Trophoblast cell (in vitro differentiated cells and primary cell): ENCODE measurements at regions not wholly inside any gene's neighbourhood (a gene's known extent, or its start where the extent isn't known, plus 50 kb on each side); places are given as distances from the start of the nearest gene placed in this dataset.

Experiments
- DNase-seq, 2 donors: peaks; one replicate each; pipeline ENCODE4 v3.0.0-alpha.2; 2016
- H2AFZ ChIP-seq: 2 replicates; pipeline ENCODE4 v1.6.1; 2013; ENCODE audit warnings: low read length, moderate library complexity, mild to moderate bottlenecking; ENCODE audit not compliant: insufficient read depth, poor library complexity
- H2AK5ac ChIP-seq: 2 replicates; pipeline ENCODE4 v1.6.1; 2013; ENCODE audit warnings: mild to moderate bottlenecking, low read length
- H2BK120ac ChIP-seq: 2 replicates; pipeline ENCODE4 v1.6.1; 2013; ENCODE audit warnings: low read length, mild to moderate bottlenecking, moderate library complexity; ENCODE audit not compliant: insufficient read depth, poor library complexity
- H2BK12ac ChIP-seq: 2 replicates; pipeline ENCODE4 v1.6.1; 2013; ENCODE audit warnings: mild to moderate bottlenecking, low read length, moderate library complexity
- H2BK5ac ChIP-seq: 2 replicates; pipeline ENCODE4 v1.6.1; 2013; ENCODE audit warnings: low read length, low read depth, moderate library complexity, mild to moderate bottlenecking; ENCODE audit not compliant: poor library complexity
- H3K14ac ChIP-seq: 2 replicates; pipeline ENCODE4 v1.6.1; 2013; ENCODE audit warnings: mild to moderate bottlenecking, low read length
- H3K18ac ChIP-seq: 2 replicates; pipeline ENCODE4 v1.6.1; 2013; ENCODE audit warnings: mild to moderate bottlenecking, low read length
- H3K23ac ChIP-seq: 2 replicates; pipeline ENCODE4 v1.6.1; 2013; ENCODE audit warnings: low read length
- H3K27ac ChIP-seq: 2 replicates; pipeline ENCODE4 v1.5.1; 2013; ENCODE audit warnings: low read depth, mild to moderate bottlenecking, inconsistent platforms, low read length, moderate library complexity
- H3K27me3 ChIP-seq: 2 replicates; pipeline ENCODE4 v1.6.1; 2013; ENCODE audit warnings: inconsistent platforms, mild to moderate bottlenecking, low read length, moderate library complexity; ENCODE audit not compliant: insufficient read depth
- H3K36me3 ChIP-seq, 2 experiments: 1 replicate in 1 of 2; 2 replicates in 1 of 2; pipeline ENCODE4 v1.6.1; 2013; ENCODE audit warnings: low read length in 2 of 2, mild to moderate bottlenecking in 2 of 2, moderate library complexity in 1 of 2; ENCODE audit not compliant: insufficient read depth in 2 of 2, control insufficient read depth in 1 of 2
- H3K4ac ChIP-seq: 2 replicates; pipeline ENCODE4 v1.6.1; 2013; ENCODE audit warnings: low read depth, mild to moderate bottlenecking, low read length, moderate library complexity
- H3K4me1 ChIP-seq, 2 experiments: 1 replicate in 1 of 2; 2 replicates in 1 of 2; pipeline ENCODE4 v1.6.1; 2013; ENCODE audit warnings: low read length in 2 of 2, mild to moderate bottlenecking in 2 of 2, moderate library complexity in 1 of 2; ENCODE audit not compliant: insufficient read depth in 2 of 2, control insufficient read depth in 1 of 2
- H3K4me2 ChIP-seq: 2 replicates; pipeline ENCODE4 v1.6.1; 2013; ENCODE audit warnings: inconsistent platforms, mild to moderate bottlenecking, low read length, moderate library complexity
- H3K4me3 ChIP-seq: 2 replicates; pipeline ENCODE4 v1.5.1; 2013; ENCODE audit warnings: mild to moderate bottlenecking, low read depth, low read length, inconsistent platforms
- H3K79me1 ChIP-seq: one replicate; pipeline ENCODE4 v1.6.1; 2013; ENCODE audit warnings: low read length
- H3K79me2 ChIP-seq: 2 replicates; pipeline ENCODE4 v1.6.1; 2013; ENCODE audit warnings: low read length, mild to moderate bottlenecking; ENCODE audit not compliant: control insufficient read depth, insufficient read depth, poor library complexity
- H3K9ac ChIP-seq: 2 replicates; pipeline ENCODE4 v1.6.1; 2013; ENCODE audit warnings: mild to moderate bottlenecking, low read length
- H3K9me3 ChIP-seq: 2 replicates; pipeline ENCODE4 v1.6.1; 2013; ENCODE audit warnings: low read depth, mild to moderate bottlenecking, control low read depth, inconsistent platforms, low read length; ENCODE audit not compliant: insufficient read depth
- H4K12ac ChIP-seq: 2 replicates; pipeline ENCODE4 v1.6.1; 2013; ENCODE audit warnings: low read depth, mild to moderate bottlenecking, low read length, moderate library complexity
- H4K8ac ChIP-seq: 2 replicates; pipeline ENCODE4 v1.6.1; 2013; ENCODE audit warnings: low read depth, mild to moderate bottlenecking, low read length, moderate library complexity
- H4K91ac ChIP-seq: one replicate; pipeline ENCODE4 v1.6.1; 2013; ENCODE audit warnings: low read depth, mild to moderate bottlenecking, low read length, moderate library complexity
- WGBS: extraction: QIAGEN DNeasy Blood & Tissue Kit; methylation state at CpG from one replicate; pipeline ENCODE4 v1.1.7; 2013; ENCODE audit warnings: missing lambda C conversion rate; ENCODE audit not compliant: insufficient read length, insufficient coverage; ENCODE audit errors: extremely low coverage; 5-methylcytosine and 5-hydroxymethylcytosine counted together

GRCh38 chr1:14404862-14405301 is 193.6 kb upstream of the KAZN start:
- no peak overlapping the region for H3K23ac ChIP-seq
- no peak overlapping the region for H2AFZ ChIP-seq
- H3K79me1 ChIP-seq: no peaks in the 10 kb centered on the region
- no CpG with 5 or more reads among the region's 1 CpG for WGBS
- no peak overlapping the region for H4K12ac ChIP-seq
- H2BK5ac ChIP-seq: no peak overlapping the region
- H3K27ac ChIP-seq: no peak overlapping the region
- H4K8ac ChIP-seq: no peak overlapping the region
- no peak overlapping the region for H2BK120ac ChIP-seq
- H2BK12ac ChIP-seq: no peak overlapping the region
- no peaks in the 10 kb centered on the region for H3K79me2 ChIP-seq
- no peak overlapping the region for H4K91ac ChIP-seq
- H3K36me3 ChIP-seq: no peaks in the 10 kb centered on the region
- H3K4me1 ChIP-seq: no peaks in the 10 kb centered on the region
- H3K18ac ChIP-seq: no peak overlapping the region
- H3K4me3 ChIP-seq: no peak overlapping the region
- no peak overlapping the region for H3K4me2 ChIP-seq
- no peaks in the 10 kb centered on the region for H3K27me3 ChIP-seq
- no peak overlapping the region for H3K4ac ChIP-seq
- no peak overlapping the region for H3K14ac ChIP-seq
- H3K9me3 ChIP-seq: no peaks in the 10 kb centered on the region
- no peak overlapping the region for H3K9ac ChIP-seq
- peak; percentile 7 to 88 for DNase-seq
- H2AK5ac ChIP-seq: no peak overlapping the region

- no peak overlapping the region for H3K4ac ChIP-seq
- H3K4me3 ChIP-seq: no peak overlapping the region
- H4K8ac ChIP-seq: no peak overlapping the region
- no peak overlapping the region for H2BK12ac ChIP-seq
- no peaks in the 10 kb centered on the region for H3K27me3 ChIP-seq
- no peak overlapping the region for H2AK5ac ChIP-seq
- no peaks in the 10 kb centered on the region for H3K79me1 ChIP-seq
- H2AFZ ChIP-seq: no peak overlapping the region
- H3K27ac ChIP-seq: no peak overlapping the region
- H3K79me2 ChIP-seq: no peaks in the 10 kb centered on the region
- no peak overlapping the region for H3K4me2 ChIP-seq
- no peak overlapping the region for H4K91ac ChIP-seq
- no peak overlapping the region for H4K12ac ChIP-seq
- H3K4me1 ChIP-seq: no peaks in the 10 kb centered on the region
- H3K14ac ChIP-seq: no peak overlapping the region
- H3K23ac ChIP-seq: no peak overlapping the region
- no peak overlapping the region for H3K9ac ChIP-seq
- no peak overlapping the region for H2BK120ac ChIP-seq
- no peak overlapping the region for H3K18ac ChIP-seq
- no peak overlapping the region for H2BK5ac ChIP-seq
- H3K9me3 ChIP-seq: peaks cover 3% of the 10 kb centered on the region
- no peaks in the 10 kb centered on the region for H3K36me3 ChIP-seq
- DNase-seq: no peak
Observed at GRCh38 chr1:14412235-14412634, 186.2 kb upstream of the KAZN start.

DNA sequence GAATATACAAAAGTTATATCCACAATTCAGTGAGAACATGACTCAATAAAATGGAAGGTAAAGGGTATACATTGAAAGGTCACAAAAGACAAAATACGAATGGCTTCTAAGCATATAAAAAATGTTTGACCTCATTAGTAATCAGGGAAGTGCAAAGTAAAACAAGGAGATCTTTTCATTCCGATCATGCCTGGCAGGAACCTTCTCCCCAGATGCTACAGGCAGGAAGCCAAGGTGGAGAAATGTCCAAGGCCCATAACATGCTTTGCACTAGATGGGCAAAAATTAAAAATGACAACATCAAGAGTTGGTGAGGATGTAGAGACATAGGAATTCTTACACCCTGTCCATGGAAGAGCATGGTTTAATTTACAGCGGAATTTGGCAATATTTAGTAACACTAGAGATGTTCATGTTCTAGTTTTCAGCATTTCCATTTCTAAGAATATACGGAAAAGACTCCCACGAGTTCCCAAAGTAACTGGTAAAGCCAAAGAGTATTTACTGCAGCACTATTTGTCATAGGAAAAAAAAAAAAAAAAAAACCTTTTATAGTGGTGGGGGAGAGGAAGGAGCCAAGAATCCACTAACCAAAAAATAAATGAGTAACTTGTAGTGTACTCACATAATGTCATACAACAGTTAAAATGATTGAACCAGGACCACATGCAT is 184.5 kb upstream of the KAZN start:
- Histone ChIP-seq H3K4me3 (no peak overlapping the region), H3K79me2 (no peaks in the 10 kb centered on the region), H3K4me2 (no peak overlapping the region), H2AK5ac (no peak overlapping the region), H3K4ac (no peak overlapping the region), H2AFZ (no peak overlapping the region), H2BK12ac (no peak overlapping the region), H2BK5ac (no peak overlapping the region), H4K12ac (no peak overlapping the region), H3K27me3 (no peaks in the 10 kb centered on the region), H3K18ac (no peak overlapping the region), H3K23ac (no peak overlapping the region), H2BK120ac (no peak overlapping the region), H3K9me3 (peaks cover 3% of the 10 kb centered on the region), H3K79me1 (no peaks in the 10 kb centered on the region), H3K4me1 (no peaks in the 10 kb centered on the region), H3K27ac (no peak overlapping the region), H3K14ac (no peak overlapping the region), H4K91ac (no peak overlapping the region), H4K8ac (no peak overlapping the region), H3K36me3 (no peaks in the 10 kb centered on the region), H3K9ac (no peak overlapping the region)
- DNase-seq: peak in 1 of 2 donors; percentile 25
- no CpG with 5 or more reads among the region's 5 CpGs for WGBS

DNA sequence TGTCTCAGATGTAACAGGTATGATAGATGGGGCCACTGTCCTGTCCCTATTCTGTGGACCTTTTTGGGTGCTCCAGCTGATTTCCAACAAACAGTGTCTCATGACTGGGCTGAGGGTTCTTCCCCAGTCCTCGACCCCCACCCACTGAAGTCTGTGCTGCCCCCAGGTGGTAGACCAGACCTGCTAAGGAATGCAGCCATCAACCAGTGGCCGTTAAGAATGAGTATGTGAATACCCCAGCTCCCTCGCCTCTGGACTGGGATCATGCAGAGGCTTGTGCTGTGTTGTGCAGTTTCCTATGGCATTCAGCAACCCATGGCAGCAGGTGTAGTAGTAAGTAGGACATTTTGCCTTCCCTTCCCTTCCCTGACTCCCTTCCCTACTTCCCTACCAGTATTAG is 183.1 kb upstream of the KAZN start:
- Histone ChIP-seq H3K4me1 (no peaks in the 10 kb centered on the region), H3K9ac (no peak overlapping the region), H4K91ac (no peak overlapping the region), H2BK5ac (no peak overlapping the region), H3K27ac (no peak overlapping the region), H3K4me3 (no peak overlapping the region), H2BK120ac (no peak overlapping the region), H3K4me2 (no peak overlapping the region), H3K27me3 (no peaks in the 10 kb centered on the region), H3K36me3 (no peaks in the 10 kb centered on the region), H3K9me3 (peaks cover 3% of the 10 kb centered on the region), H3K18ac (no peak overlapping the region), H4K8ac (no peak overlapping the region), H3K4ac (no peak overlapping the region), H2AFZ (no peak overlapping the region), H2BK12ac (no peak overlapping the region), H3K79me2 (no peaks in the 10 kb centered on the region), H3K79me1 (no peaks in the 10 kb centered on the region), H2AK5ac (no peak overlapping the region), H3K14ac (no peak overlapping the region), H3K23ac (no peak overlapping the region), H4K12ac (no peak overlapping the region)
- no CpG with 5 or more reads among the region's 3 CpGs for WGBS
- no peak for DNase-seq
